ENCODE measurements at regions not wholly inside any gene's neighbourhood (a gene's known extent, or its start where the extent isn't known, plus 50 kb on each side); places are given as distances from the start of the nearest gene placed in this dataset.

DNA sequence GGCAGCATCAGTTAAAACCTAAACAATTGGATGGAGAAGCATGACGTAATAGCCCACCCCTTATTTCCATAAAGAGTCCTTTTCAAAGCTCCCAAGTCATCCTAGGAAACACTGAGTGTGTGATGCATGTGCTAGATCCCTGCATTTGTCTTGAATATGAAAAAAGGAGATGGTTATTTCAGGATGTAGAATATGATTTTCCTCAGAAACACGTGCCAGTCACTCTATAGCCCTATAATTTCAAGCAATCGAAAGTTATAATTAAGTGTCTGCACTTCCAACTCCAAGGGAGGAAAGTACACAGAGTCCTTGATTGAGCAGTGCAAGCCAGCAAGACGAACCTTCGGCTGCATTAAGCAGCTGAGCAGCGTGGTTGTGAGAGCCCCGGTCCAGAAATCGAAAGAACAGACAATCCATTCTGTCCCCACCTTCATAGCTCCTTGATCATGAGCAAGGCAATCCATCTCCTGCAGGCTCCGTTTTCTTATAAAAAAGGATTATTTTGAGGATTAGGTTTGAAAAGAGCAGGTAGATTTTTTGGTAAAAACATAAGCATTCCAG, 287.7 kb downstream of the FBXO15 start:
- in situ Hi-C loops (cut with MboI) = no loop called here
- RAD21 ChIA-PET (ENCODE audit: unreplicated experiment) = no interaction called here
- no TSS peak for BruUV-seq (replicated peaks)
- Histone ChIP-seq H3K9ac (ENCODE audit: control insufficient read depth, insufficient read depth, low read length) (no peak overlapping the region), H2AFZ (ENCODE audit: control insufficient read depth, low read depth, low read length) (no peak overlapping the region), H3K4me3 (no peak overlapping the region), H3K4me2 (ENCODE audit: control insufficient read depth, insufficient read depth) (no peak overlapping the region), H3K4me1 (ENCODE audit: control insufficient read depth, insufficient read depth, low read length) (no peaks in the 10 kb centered on the region), H3K36me3 (ENCODE audit: control insufficient read depth in 2 of 2, insufficient read depth in 2 of 2, low read length in 1 of 2) (no peaks in the 10 kb centered on the region), H3K27ac (ENCODE audit: control insufficient read depth, insufficient read depth) (no peak overlapping the region), H4K20me1 (ENCODE audit: control insufficient read depth, insufficient read depth) (no peaks in the 10 kb centered on the region), H3K79me2 (ENCODE audit: control insufficient read depth, insufficient read depth, low read length) (no peaks in the 10 kb centered on the region), H3K9me3 (replicated peaks; ENCODE audit: control insufficient read depth, insufficient read depth, low read length) (no peaks in the 10 kb centered on the region), H3K27me3 (replicated peaks in 1 of 2; ENCODE audit: control insufficient read depth in 2 of 2, insufficient read depth in 2 of 2, low read length in 1 of 2) (no peaks in the 10 kb centered on the region)
- ATAC-seq (no peak), DNase-seq (ENCODE audit: low read depth, low spot score) (no peak), FAIRE-seq (no peak)
- WGBS (ENCODE audit: insufficient coverage, insufficient replicate concordance, low lambda C conversion rate, missing lambda C conversion rate) = 25% methylated on average over 9 of the region's 9 CpGs
- POLR2A ChIA-PET = no interaction called here
- SMC1A ChIA-PET (ENCODE audit: uncharacterized antibody, unreplicated experiment) = interaction anchor here (0.9 kb wide), 1 partner anchor 18 kb away, joined by 3 read pairs; no protein-coding TSS in a partner anchor
- TF ChIP-seq BCLAF1 (IDR thresholded peaks at IDR 0.05) (no peak), POLR2AphosphoS5 (IDR thresholded peaks at IDR 0.05; ENCODE audit: low read length) (no peak), GABPA (IDR thresholded peaks at IDR 0.05; ENCODE audit: low read depth) (no peak), ZNF592 (IDR thresholded peaks at IDR 0.05) (no peak), EGR1 (IDR thresholded peaks at IDR 0.05; ENCODE audit: borderline replicate concordance in 1 of 2, low read depth in 2 of 2, low read length in 2 of 2) (no peak), CHD2 (IDR thresholded peaks at IDR 0.05; ENCODE audit: borderline replicate concordance, low read depth, low read length) (no peak), FOXM1 (IDR thresholded peaks at IDR 0.05; ENCODE audit: low read depth, low read length) (no peak), RAD51 (IDR thresholded peaks at IDR 0.05) (no peak), POLR2A (IDR thresholded peaks at IDR 0.05; ENCODE audit: low read depth, low read length) (no peak)
- intact Hi-C loops (cut with micrococcal nuclease; ENCODE audit: unreplicated experiment) = no loop called here
- CTCF ChIA-PET = interaction anchor here (1.4 kb wide), 1 partner anchor 17 kb away, joined by 5 read pairs; no protein-coding TSS in a partner anchor
